AG09309 (cell line): ENCODE measurements at regions not wholly inside any gene's neighbourhood (a gene's known extent, or its start where the extent isn't known, plus 50 kb on each side); places are given as distances from the start of the nearest gene placed in this dataset.

ENCODE experiments used
- DNase-seq: peaks from one replicate; pipeline ENCODE4 v3.0.0-alpha.2; 2010; ENCODE audit warnings: low read depth
- H3K4me3 ChIP-seq: 2 replicates; pipeline ENCODE4 v1.5.1; 2011; ENCODE audit warnings: mild to moderate bottlenecking, low read depth, low read length, moderate library complexity; ENCODE audit not compliant: control insufficient read depth
- TF ChIP-seq, protein P1 (sequence below): IDR thresholded peaks from 2 replicates; pipeline ENCODE4 v1.5.1; 2011; ENCODE audit warnings: mild to moderate bottlenecking, low read depth, low read length, inconsistent platforms; ENCODE audit not compliant: insufficient read depth, control insufficient read depth; ENCODE audit errors: missing control alignments

DNA sequence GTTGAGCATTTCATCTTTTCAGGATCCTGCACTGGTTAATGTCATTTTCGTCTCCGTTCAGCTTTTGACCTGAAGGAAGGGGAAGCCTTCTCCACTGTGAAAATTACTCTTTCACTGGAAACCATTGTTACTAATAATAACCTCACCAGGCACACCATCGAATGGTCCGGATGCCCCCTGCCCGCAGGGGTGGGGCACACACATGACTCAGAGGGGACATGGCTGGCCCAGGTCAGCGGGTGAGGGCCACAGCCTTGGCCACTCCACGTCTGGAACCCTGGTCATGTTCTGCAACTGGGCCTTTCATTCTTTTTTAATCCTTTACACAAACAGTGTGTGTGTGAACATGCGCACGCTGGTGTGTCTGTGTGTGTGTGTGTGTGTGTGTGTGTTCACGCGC lies 191.8 kb downstream of the BCOR start:
- DNase-seq, result no peak
- TF ChIP-seq, protein P1, sequence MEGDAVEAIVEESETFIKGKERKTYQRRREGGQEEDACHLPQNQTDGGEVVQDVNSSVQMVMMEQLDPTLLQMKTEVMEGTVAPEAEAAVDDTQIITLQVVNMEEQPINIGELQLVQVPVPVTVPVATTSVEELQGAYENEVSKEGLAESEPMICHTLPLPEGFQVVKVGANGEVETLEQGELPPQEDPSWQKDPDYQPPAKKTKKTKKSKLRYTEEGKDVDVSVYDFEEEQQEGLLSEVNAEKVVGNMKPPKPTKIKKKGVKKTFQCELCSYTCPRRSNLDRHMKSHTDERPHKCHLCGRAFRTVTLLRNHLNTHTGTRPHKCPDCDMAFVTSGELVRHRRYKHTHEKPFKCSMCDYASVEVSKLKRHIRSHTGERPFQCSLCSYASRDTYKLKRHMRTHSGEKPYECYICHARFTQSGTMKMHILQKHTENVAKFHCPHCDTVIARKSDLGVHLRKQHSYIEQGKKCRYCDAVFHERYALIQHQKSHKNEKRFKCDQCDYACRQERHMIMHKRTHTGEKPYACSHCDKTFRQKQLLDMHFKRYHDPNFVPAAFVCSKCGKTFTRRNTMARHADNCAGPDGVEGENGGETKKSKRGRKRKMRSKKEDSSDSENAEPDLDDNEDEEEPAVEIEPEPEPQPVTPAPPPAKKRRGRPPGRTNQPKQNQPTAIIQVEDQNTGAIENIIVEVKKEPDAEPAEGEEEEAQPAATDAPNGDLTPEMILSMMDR, result no peak
- H3K4me3 ChIP-seq, result no peak overlapping the region

DNA sequence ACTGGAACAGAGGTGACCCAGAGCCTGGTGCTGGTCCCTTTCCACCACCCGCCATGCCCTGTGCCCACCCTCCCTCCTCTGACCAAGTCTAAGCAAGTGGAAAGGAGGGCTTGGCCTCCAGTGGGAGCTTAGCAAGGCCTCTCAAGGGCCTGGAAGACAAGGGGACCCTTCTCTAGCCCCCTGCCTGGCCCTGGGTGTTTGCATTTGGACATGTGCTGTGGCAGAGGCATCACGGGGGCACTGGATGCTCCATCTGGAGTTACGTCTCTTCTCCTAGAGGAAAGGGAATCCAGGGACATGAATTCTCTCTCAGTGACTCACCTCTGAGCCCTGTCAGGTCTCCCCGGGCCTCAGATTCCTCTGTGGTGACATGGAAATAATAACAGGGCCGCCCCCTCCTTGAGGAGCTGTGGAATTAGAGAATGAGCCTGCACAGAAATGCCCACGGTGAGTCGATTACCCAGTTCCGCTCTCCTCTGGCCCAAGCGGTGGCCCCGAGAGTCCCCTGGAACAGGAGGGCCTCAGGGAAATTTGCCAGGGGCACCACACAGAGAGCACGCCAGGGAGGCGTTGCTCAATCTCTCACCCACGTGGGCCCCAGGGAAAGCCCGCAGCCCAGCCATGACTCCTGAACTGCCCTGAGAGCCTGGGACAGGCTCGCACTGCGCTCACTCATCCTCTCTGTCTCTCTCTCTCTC lies 189.6 kb downstream of the BCOR start:
- no peak overlapping the region for H3K4me3 ChIP-seq
- TF ChIP-seq, protein P1, result no peak
- peak; percentile 84 for DNase-seq

- no peak for DNase-seq
- TF ChIP-seq, protein P1, result no peak
- H3K4me3 ChIP-seq, result no peak overlapping the region
Observed at GRCh38 chrX:39909996-39910395, 187.8 kb downstream of the BCOR start.

GRCh38 chrX:39910651-39911050 lies 187.1 kb downstream of the BCOR start:
- no peak for DNase-seq
- H3K4me3 ChIP-seq, result no peak overlapping the region
- TF ChIP-seq, protein P1, result no peak

- no peak for DNase-seq
- TF ChIP-seq, protein P1, result no peak
- H3K4me3 ChIP-seq, result no peak overlapping the region
Observed at GRCh38 chrX:39911278-39911897, 186.4 kb downstream of the BCOR start.

- TF ChIP-seq, protein P1, result no peak
- DNase-seq, result no peak
- no peak overlapping the region for H3K4me3 ChIP-seq
Observed at GRCh38 chrX:39912126-39912525, 185.6 kb downstream of the BCOR start.
